ENCODE measurements at regions not wholly inside any gene's neighbourhood (a gene's known extent, or its start where the extent isn't known, plus 50 kb on each side); places are given as distances from the start of the nearest gene placed in this dataset.

DNA sequence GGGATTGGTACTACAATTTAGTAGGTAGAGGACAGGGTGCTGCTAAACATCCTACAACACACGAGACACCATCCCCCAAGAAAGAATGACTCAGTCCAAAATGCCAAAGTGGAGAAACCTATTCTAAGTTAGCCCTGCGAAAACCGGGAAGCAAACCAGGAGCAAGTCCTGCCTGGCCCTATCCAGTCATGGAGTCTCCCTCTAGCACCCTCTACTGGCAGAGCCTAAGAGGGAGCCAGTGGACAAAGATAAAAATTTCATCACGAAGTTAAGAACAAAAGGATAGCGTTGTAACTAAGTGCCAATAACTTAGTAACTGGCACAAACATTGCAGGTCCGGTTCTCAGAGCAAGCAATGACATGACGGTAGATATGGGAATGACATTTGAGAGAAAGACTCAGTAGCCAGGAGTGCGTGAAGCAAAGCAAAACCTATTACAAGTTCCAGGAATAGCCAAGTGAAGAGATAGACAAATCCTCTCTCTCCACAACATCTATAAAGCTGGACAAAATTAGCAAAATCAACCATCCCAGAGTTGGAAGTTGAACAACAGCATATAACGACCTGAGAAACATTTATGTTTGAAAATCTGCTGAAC, 383.5 kb downstream of the OMA1 start:
- Histone ChIP-seq H2AFZ (ENCODE audit: low read length, unreplicated experiment) (no peak overlapping the region), H3K79me2 (ENCODE audit: control insufficient read depth, insufficient read depth, low read length, unreplicated experiment) (no peaks in the 10 kb centered on the region), H3K27ac (ENCODE audit: low read depth, low read length) (no peak overlapping the region), H3K4me1 (ENCODE audit: control insufficient read depth, insufficient read depth, low read length, unreplicated experiment) (no peaks in the 10 kb centered on the region), H3K4me3 (ENCODE audit: low read depth, low read length) (no peak overlapping the region), H3K27me3 (ENCODE audit: insufficient read depth, low read length) (no peaks in the 10 kb centered on the region), H3K36me3 (ENCODE audit: insufficient read depth, low read length) (no peaks in the 10 kb centered on the region)

GRCh38 chr1:58159434-58159830, 387.1 kb downstream of the OMA1 start:
- H3K4me1 ChIP-seq (ENCODE audit: control insufficient read depth, insufficient read depth, low read length, unreplicated experiment), result no peaks in the 10 kb centered on the region
- H3K27me3 ChIP-seq (ENCODE audit: insufficient read depth, low read length), result no peaks in the 10 kb centered on the region

GRCh38 chr1:58158506-58159433, 387.8 kb downstream of the OMA1 start:
- H3K4me1 ChIP-seq (ENCODE audit: control insufficient read depth, insufficient read depth, low read length, unreplicated experiment), result no peaks in the 10 kb centered on the region
- no peaks in the 10 kb centered on the region for H3K27me3 ChIP-seq (ENCODE audit: insufficient read depth, low read length)
- no peak overlapping the region for H3K27ac ChIP-seq (ENCODE audit: low read depth, low read length)
- H2AFZ ChIP-seq (ENCODE audit: low read length, unreplicated experiment), result no peak overlapping the region
- H3K4me3 ChIP-seq (ENCODE audit: low read depth, low read length), result no peak overlapping the region
- H3K36me3 ChIP-seq (ENCODE audit: insufficient read depth, low read length), result no peaks in the 10 kb centered on the region
- no peaks in the 10 kb centered on the region for H3K79me2 ChIP-seq (ENCODE audit: control insufficient read depth, insufficient read depth, low read length, unreplicated experiment)

More at GRCh38 chr1:58159434-58159830, 387.1 kb downstream of the OMA1 start:
- H2AFZ ChIP-seq (ENCODE audit: low read length, unreplicated experiment), result no peak overlapping the region
- H3K4me3 ChIP-seq (ENCODE audit: low read depth, low read length), result no peak overlapping the region
- no peaks in the 10 kb centered on the region for H3K79me2 ChIP-seq (ENCODE audit: control insufficient read depth, insufficient read depth, low read length, unreplicated experiment)
- H3K36me3 ChIP-seq (ENCODE audit: insufficient read depth, low read length), result no peaks in the 10 kb centered on the region
- H3K27ac ChIP-seq (ENCODE audit: low read depth, low read length), result no peak overlapping the region

DNA sequence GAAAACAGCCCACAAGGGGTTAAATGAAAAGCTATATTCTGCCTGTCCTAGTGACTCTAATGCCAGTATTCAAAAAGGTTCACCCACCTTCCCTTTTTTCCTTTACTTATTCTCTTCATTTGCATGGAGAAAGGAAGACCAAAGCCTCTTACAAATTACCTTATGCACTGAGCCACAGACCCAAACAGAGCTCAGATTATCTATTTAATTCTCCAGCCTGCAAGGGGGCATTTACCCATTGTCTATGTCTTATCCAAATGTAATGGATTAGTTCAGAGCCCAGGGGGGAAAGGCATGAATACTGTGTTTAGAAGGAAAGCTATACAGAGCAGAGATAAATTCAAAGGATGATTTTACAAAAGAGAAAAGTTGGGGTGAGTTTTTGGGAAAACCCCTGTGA, 388.5 kb downstream of the OMA1 start:
- Histone ChIP-seq H3K27me3 (ENCODE audit: insufficient read depth, low read length) (no peaks in the 10 kb centered on the region), H3K79me2 (ENCODE audit: control insufficient read depth, insufficient read depth, low read length, unreplicated experiment) (no peaks in the 10 kb centered on the region), H3K36me3 (ENCODE audit: insufficient read depth, low read length) (no peaks in the 10 kb centered on the region), H3K27ac (ENCODE audit: low read depth, low read length) (no peak overlapping the region), H2AFZ (ENCODE audit: low read length, unreplicated experiment) (no peak overlapping the region), H3K4me3 (ENCODE audit: low read depth, low read length) (no peak overlapping the region), H3K4me1 (ENCODE audit: control insufficient read depth, insufficient read depth, low read length, unreplicated experiment) (no peaks in the 10 kb centered on the region)

- Histone ChIP-seq H3K27me3 (ENCODE audit: insufficient read depth, low read length) (no peaks in the 10 kb centered on the region), H2AFZ (ENCODE audit: low read length, unreplicated experiment) (no peak overlapping the region), H3K79me2 (ENCODE audit: control insufficient read depth, insufficient read depth, low read length, unreplicated experiment) (no peaks in the 10 kb centered on the region), H3K4me1 (ENCODE audit: control insufficient read depth, insufficient read depth, low read length, unreplicated experiment) (no peaks in the 10 kb centered on the region), H3K36me3 (ENCODE audit: insufficient read depth, low read length) (no peaks in the 10 kb centered on the region), H3K4me3 (ENCODE audit: low read depth, low read length) (no peak overlapping the region), H3K27ac (ENCODE audit: low read depth, low read length) (no peak overlapping the region)
Observed at GRCh38 chr1:58157256-58157655, 389.3 kb downstream of the OMA1 start.

DNA sequence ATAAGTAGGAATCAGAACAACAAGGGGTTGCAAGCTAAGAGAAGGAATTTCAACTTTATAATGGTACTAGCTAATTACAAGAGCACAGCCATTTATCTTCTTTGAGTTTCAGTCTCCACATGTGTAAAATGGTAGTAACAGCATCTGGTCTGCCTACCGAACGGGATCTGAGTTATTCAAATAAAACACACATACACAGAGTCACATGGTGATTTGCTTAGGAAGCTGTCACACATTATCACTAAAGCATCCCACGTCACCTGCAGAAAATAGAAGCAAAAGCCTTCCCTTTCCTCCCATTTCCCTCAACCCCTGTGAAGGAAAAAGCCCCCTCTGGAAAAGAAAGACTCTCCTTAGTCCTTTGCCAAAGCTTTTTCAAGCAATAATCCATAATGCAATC, 389.7 kb downstream of the OMA1 start:
- H3K4me1 ChIP-seq (ENCODE audit: control insufficient read depth, insufficient read depth, low read length, unreplicated experiment), result no peaks in the 10 kb centered on the region

DNA sequence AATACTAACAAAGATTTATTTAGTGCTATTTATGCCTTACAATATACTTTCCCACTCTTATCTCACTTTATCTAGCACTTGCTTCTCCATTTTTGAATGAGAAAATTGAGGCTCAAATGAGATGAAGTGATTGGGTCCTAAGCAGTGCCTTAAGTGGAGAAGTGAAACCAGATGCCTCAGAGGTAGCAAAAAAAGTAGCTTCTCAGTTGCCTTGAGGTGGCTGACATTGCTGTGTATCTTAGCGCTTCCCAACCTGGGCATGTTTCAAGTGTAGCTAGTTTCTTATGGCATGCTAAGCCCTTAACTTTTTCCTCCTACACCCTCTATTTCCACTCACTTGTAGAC, 390.4 kb downstream of the OMA1 start:
- Histone ChIP-seq H3K36me3 (ENCODE audit: insufficient read depth, low read length) (no peaks in the 10 kb centered on the region), H2AFZ (ENCODE audit: low read length, unreplicated experiment) (no peak overlapping the region), H3K27me3 (ENCODE audit: insufficient read depth, low read length) (no peaks in the 10 kb centered on the region), H3K27ac (ENCODE audit: low read depth, low read length) (no peak overlapping the region), H3K4me3 (ENCODE audit: low read depth, low read length) (no peak overlapping the region), H3K79me2 (ENCODE audit: control insufficient read depth, insufficient read depth, low read length, unreplicated experiment) (no peaks in the 10 kb centered on the region), H3K4me1 (ENCODE audit: control insufficient read depth, insufficient read depth, low read length, unreplicated experiment) (no peaks in the 10 kb centered on the region)

More for the DNA sequence above, 389.7 kb downstream of the OMA1 start:
- Histone ChIP-seq H3K27ac (ENCODE audit: low read depth, low read length) (no peak overlapping the region), H3K4me3 (ENCODE audit: low read depth, low read length) (no peak overlapping the region), H3K36me3 (ENCODE audit: insufficient read depth, low read length) (no peaks in the 10 kb centered on the region), H2AFZ (ENCODE audit: low read length, unreplicated experiment) (no peak overlapping the region), H3K27me3 (ENCODE audit: insufficient read depth, low read length) (no peaks in the 10 kb centered on the region), H3K79me2 (ENCODE audit: control insufficient read depth, insufficient read depth, low read length, unreplicated experiment) (no peaks in the 10 kb centered on the region)

- Histone ChIP-seq H3K4me3 (ENCODE audit: low read depth, low read length) (no peak overlapping the region), H2AFZ (ENCODE audit: low read length, unreplicated experiment) (no peak overlapping the region), H3K4me1 (ENCODE audit: control insufficient read depth, insufficient read depth, low read length, unreplicated experiment) (no peaks in the 10 kb centered on the region), H3K27me3 (ENCODE audit: insufficient read depth, low read length) (no peaks in the 10 kb centered on the region), H3K79me2 (ENCODE audit: control insufficient read depth, insufficient read depth, low read length, unreplicated experiment) (no peaks in the 10 kb centered on the region), H3K27ac (ENCODE audit: low read depth, low read length) (no peak overlapping the region), H3K36me3 (ENCODE audit: insufficient read depth, low read length) (no peaks in the 10 kb centered on the region)
Observed at GRCh38 chr1:58155418-58156123, 391.0 kb downstream of the OMA1 start.

DNA sequence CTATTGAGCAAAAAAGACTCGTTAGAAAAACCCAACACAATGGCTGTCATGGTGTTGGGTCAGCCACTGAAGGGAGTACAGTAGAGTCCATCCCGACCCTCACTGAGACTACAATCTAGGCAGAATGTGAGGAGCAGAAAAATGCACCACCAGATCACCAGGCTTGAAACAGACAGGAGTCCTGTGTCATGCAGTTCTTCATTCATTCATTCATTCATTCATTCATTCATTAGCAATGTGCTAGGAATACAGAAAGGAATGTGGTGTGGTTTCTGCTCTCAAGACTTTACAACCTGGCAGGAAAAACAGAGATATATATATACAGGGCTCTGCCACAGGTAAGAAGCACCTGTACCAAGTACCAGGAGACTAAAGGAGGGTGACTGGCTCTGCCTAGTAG, 392.3 kb downstream of the OMA1 start:
- no peak overlapping the region for H3K4me3 ChIP-seq (ENCODE audit: low read depth, low read length)
- H3K79me2 ChIP-seq (ENCODE audit: control insufficient read depth, insufficient read depth, low read length, unreplicated experiment), result no peaks in the 10 kb centered on the region
- no peaks in the 10 kb centered on the region for H3K36me3 ChIP-seq (ENCODE audit: insufficient read depth, low read length)
- no peaks in the 10 kb centered on the region for H3K4me1 ChIP-seq (ENCODE audit: control insufficient read depth, insufficient read depth, low read length, unreplicated experiment)
- H3K27ac ChIP-seq (ENCODE audit: low read depth, low read length), result no peak overlapping the region
- no peaks in the 10 kb centered on the region for H3K27me3 ChIP-seq (ENCODE audit: insufficient read depth, low read length)
- H2AFZ ChIP-seq (ENCODE audit: low read length, unreplicated experiment), result no peak overlapping the region

DNA sequence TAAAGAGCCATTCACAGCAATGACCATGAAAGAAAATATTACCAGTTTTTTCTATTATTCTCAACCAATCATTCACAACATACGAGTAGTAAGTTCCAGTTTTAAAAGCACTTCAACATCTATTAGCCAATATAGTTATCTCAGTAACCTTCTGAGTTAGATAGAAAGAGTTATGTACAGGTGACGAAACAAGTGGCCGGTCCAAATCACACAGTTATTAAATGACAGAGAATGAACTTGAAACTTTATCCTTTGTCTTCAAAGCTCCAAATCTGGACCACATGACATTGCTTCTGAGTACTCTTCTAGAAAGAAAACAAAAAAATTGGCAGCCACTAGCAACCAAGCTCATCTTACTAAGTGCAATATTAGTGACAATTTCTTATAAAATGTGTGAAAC, 393.8 kb downstream of the OMA1 start:
- Histone ChIP-seq H3K79me2 (ENCODE audit: control insufficient read depth, insufficient read depth, low read length, unreplicated experiment) (no peaks in the 10 kb centered on the region), H3K4me1 (ENCODE audit: control insufficient read depth, insufficient read depth, low read length, unreplicated experiment) (no peaks in the 10 kb centered on the region), H3K27me3 (ENCODE audit: insufficient read depth, low read length) (no peaks in the 10 kb centered on the region), H2AFZ (ENCODE audit: low read length, unreplicated experiment) (no peak overlapping the region), H3K27ac (ENCODE audit: low read depth, low read length) (no peak overlapping the region), H3K4me3 (ENCODE audit: low read depth, low read length) (no peak overlapping the region), H3K36me3 (ENCODE audit: insufficient read depth, low read length) (no peaks in the 10 kb centered on the region)

Data from ACC112 (cell line).